GM12872 (cell line): ENCODE measurements at regions not wholly inside any gene's neighbourhood (a gene's known extent, or its start where the extent isn't known, plus 50 kb on each side); places are given as distances from the start of the nearest gene placed in this dataset.
A peak's percentile ranks its signal among the peaks of the same experiment; 100 is the strongest.

Experiments
- CTCF ChIP-seq: IDR thresholded peaks from 3 replicates; pipeline ENCODE4 v1.5.1; 2011; ENCODE audit warnings: low read depth, mild to moderate bottlenecking, low read length, moderate library complexity; ENCODE audit not compliant: insufficient read depth

DNA sequence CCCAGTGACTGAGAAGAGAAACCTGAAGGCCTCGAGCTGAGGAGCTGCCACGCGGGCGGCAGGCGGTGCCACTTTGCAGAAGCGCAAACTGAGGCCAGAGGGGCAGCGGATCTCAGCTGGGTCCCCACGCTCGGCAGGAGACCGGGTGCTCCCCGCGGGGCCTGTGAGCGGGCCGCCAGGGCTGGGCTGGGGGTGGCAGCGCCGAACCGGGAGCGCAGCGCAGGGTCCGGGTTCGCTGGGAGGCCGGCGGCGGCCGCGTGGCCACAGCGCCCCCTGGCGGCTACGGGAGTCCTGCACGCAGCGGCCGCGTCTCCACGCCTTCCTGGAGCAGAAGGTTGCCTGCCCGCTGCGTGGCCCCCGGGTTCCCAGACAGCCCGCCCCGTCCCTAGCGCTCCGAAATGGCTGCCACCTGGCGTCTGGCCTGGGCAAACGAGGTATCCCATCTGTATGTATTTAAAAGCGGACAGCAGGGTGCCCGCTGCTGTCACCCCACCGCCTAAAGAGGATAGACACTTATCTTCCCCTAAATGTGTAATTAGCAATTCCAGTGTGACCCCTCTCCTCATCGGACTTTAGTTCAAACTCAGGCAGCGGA lies 96.1 kb upstream of the CDH5 start:
- TF ChIP-seq CTCF: peak; percentile 83

GRCh38 chr16:66269617-66270332 lies 96.7 kb upstream of the CDH5 start:
- TF ChIP-seq CTCF: no peak

DNA sequence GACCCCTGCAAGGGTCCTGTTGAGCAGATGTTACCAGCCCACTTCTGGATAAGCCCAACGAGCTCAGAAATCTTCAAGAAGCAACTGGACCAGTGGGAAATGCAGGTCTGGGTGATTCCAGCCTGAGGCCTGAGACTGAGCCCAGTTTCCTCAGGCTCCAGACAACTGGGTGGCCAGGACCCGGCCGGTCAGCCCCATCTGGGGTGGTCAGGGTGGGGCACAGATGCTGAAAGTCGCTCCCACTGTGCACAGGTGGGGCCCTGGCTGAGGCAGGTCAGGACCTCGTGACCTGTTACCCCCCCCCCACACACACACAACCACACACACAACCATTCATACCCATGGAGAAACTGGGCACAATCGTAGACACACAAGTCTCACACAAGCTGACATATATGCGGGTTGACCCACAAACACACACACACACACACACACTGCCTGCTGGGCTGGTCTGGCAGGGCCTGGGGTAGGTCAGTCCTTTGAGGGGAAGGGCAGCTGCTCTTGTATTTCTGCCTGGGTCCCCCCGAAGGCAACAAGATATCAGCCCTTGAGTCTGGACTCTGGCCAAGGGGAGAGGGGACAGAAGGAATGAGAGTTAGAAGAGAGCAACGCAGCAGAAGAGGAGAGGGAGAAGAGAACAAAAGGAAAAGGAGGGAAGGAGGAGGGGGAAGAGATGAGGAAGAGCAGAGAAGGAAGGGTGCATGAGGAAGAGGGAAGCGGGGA lies 99.0 kb upstream of the CDH5 start:
- no peak for TF ChIP-seq CTCF

- TF ChIP-seq CTCF: no peak
These were observed 99.8 kb upstream of the CDH5 start for GRCh38 chr16:66266436-66267291.

- TF ChIP-seq CTCF: no peak
These were observed 100.8 kb upstream of the CDH5 start for GRCh38 chr16:66265556-66266141.

GRCh38 chr16:66265048-66265415 lies 101.5 kb upstream of the CDH5 start:
- no peak for TF ChIP-seq CTCF
